BJ (cell line): ENCODE measurements at regions not wholly inside any gene's neighbourhood (a gene's known extent, or its start where the extent isn't known, plus 50 kb on each side); places are given as distances from the start of the nearest gene placed in this dataset.
"Not testable (repeated sequence)": the region's sequence is repeated elsewhere in the genome, so short reads cannot be mapped to it uniquely, and the experiment has no call there.

Source experiments
- CTCF ChIA-PET: fragments of 350-600 bp; formaldehyde crosslinking; extraction: SDS; loops from one replicate; lab custom pipeline; 2021; ENCODE audit warnings: antibody characterized with exemption, inconsistent platforms; lab: Yijun Ruan, JAX
- POLR2A ChIA-PET: fragments of 300-600 bp; sonication (Branson Sonifier 250); formaldehyde crosslinking; extraction: SDS; loops from one replicate; lab custom pipeline; 2021; ENCODE audit warnings: antibody characterized with exemption; lab: Charles Lee
- DNase-seq: peaks from one replicate; pipeline ENCODE4 v3.0.0-alpha.2; 2011; ENCODE audit warnings: low read depth
- H3K27me3 ChIP-seq: 2 replicates; pipeline ENCODE4 v1.6.0; 2011; ENCODE audit warnings: low read length; ENCODE audit not compliant: control insufficient read depth, insufficient read depth
- H3K36me3 ChIP-seq: 2 replicates; pipeline ENCODE4 v1.5.1; 2011; ENCODE audit warnings: low read length; ENCODE audit not compliant: control insufficient read depth, insufficient read depth
- H3K4me3 ChIP-seq: 2 replicates; pipeline ENCODE4 v1.5.1; 2011; ENCODE audit warnings: low read depth, mild to moderate bottlenecking, control low read depth, low read length
- CTCF ChIP-seq: IDR thresholded peaks from 2 replicates; pipeline ENCODE4 v1.5.1; 2011; ENCODE audit warnings: low read depth, mild to moderate bottlenecking, control low read depth, inconsistent platforms, low read length, moderate library complexity; ENCODE audit not compliant: insufficient read depth

GRCh38 chr3:4163011-4163410 lies 140.2 kb upstream of the SETMAR start:
- Histone ChIP-seq H3K27me3 (no peaks in the 10 kb centered on the region), H3K36me3 (no peaks in the 10 kb centered on the region), H3K4me3 (no peak overlapping the region)
- ChIA-PET POLR2A (no interaction called here), CTCF (no interaction called here)
- DNase-seq = no peak
- no peak for TF ChIP-seq CTCF

GRCh38 chr3:4166540-4166939 lies 136.6 kb upstream of the SETMAR start:
- Histone ChIP-seq H3K27me3 (no peaks in the 10 kb centered on the region), H3K36me3 (no peaks in the 10 kb centered on the region), H3K4me3 (no peak overlapping the region)
- POLR2A ChIA-PET = no interaction called here
- TF ChIP-seq CTCF = no peak
- CTCF ChIA-PET = no interaction called here
- no peak for DNase-seq

- H3K27me3 ChIP-seq, CTCF ChIA-PET, DNase-seq, H3K4me3 ChIP-seq, H3K36me3 ChIP-seq, POLR2A ChIA-PET: not testable (repeated sequence)
Measured at GRCh38 chr3:4167230-4167629, 135.9 kb upstream of the SETMAR start.

GRCh38 chr3:4174791-4175190 lies 128.4 kb upstream of the SETMAR start:
- ChIA-PET CTCF (no interaction called here), POLR2A (no interaction called here)
- no peaks in the 10 kb centered on the region for H3K36me3 ChIP-seq
- TF ChIP-seq CTCF = no peak
- H3K27me3 ChIP-seq = no peaks in the 10 kb centered on the region
- no peak overlapping the region for H3K4me3 ChIP-seq
- no peak for DNase-seq

GRCh38 chr3:4191971-4192370 lies 111.2 kb upstream of the SETMAR start:
- TF ChIP-seq CTCF = no peak
- no peak overlapping the region for H3K4me3 ChIP-seq
- no peak for DNase-seq
- no peaks in the 10 kb centered on the region for H3K27me3 ChIP-seq
- no peaks in the 10 kb centered on the region for H3K36me3 ChIP-seq
- POLR2A ChIA-PET = no interaction called here
- CTCF ChIA-PET = no interaction called here

- ChIA-PET CTCF (no interaction called here), POLR2A (no interaction called here)
- H3K4me3 ChIP-seq = no peak overlapping the region
- DNase-seq = no peak
- no peak for TF ChIP-seq CTCF
- no peaks in the 10 kb centered on the region for H3K36me3 ChIP-seq
- H3K27me3 ChIP-seq = no peaks in the 10 kb centered on the region
Measured at GRCh38 chr3:4195006-4195405, 108.2 kb upstream of the SETMAR start.
